HEK293T (cell line): ENCODE measurements at regions not wholly inside any gene's neighbourhood (a gene's known extent, or its start where the extent isn't known, plus 50 kb on each side); places are given as distances from the start of the nearest gene placed in this dataset.

Experiments used
- ARNT ChIP-seq: fragments of 450-650 bp; IDR thresholded peaks from 2 replicates; pipeline ENCODE4 v1.6.1; 2017; ENCODE audit warnings: mild to moderate bottlenecking
- BHLHE40 ChIP-seq: fragments of 450-650 bp; IDR thresholded peaks from 2 replicates; pipeline ENCODE4 v1.6.1; 2016; ENCODE audit warnings: mild to moderate bottlenecking, moderate library complexity, borderline replicate concordance
- CTBP1 ChIP-seq: fragments of 450-650 bp; IDR thresholded peaks from 2 replicates; pipeline ENCODE4 v1.6.1; 2016; ENCODE audit warnings: borderline replicate concordance
- ELF4 ChIP-seq: fragments of 450-650 bp; IDR thresholded peaks from 2 replicates; pipeline ENCODE4 v1.6.1; 2017; ENCODE audit warnings: antibody characterized with exemption
- FOXA1 ChIP-seq: fragments of 450-650 bp; IDR thresholded peaks from 2 replicates; pipeline ENCODE4 v1.6.1; 2016; ENCODE audit warnings: mild to moderate bottlenecking
- FOXM1 ChIP-seq: fragments of 450-650 bp; IDR thresholded peaks from 2 replicates; pipeline ENCODE4 v1.6.1; 2017; ENCODE audit warnings: mild to moderate bottlenecking, borderline replicate concordance
- HDGF ChIP-seq: fragments of 450-650 bp; IDR thresholded peaks from 2 replicates; pipeline ENCODE4 v1.6.1; 2017; ENCODE audit warnings: antibody characterized with exemption, borderline replicate concordance
- L3MBTL2 ChIP-seq: fragments of 450-650 bp; conservative IDR thresholded peaks from 2 replicates; pipeline ENCODE4 v1.6.1; 2016; ENCODE audit warnings: mild to moderate bottlenecking
- NFRKB ChIP-seq: fragments of 450-650 bp; IDR thresholded peaks from 2 replicates; pipeline ENCODE4 v1.6.1; 2016; ENCODE audit warnings: mild to moderate bottlenecking, moderate library complexity
- PKNOX1 ChIP-seq: fragments of 450-650 bp; IDR thresholded peaks from 2 replicates; pipeline ENCODE4 v1.6.1; 2016
- SP1 ChIP-seq: fragments of 450-650 bp; IDR thresholded peaks from 2 replicates; pipeline ENCODE4 v1.6.1; 2017
- ZNF384 ChIP-seq: fragments of 450-650 bp; IDR thresholded peaks from 2 replicates; pipeline ENCODE4 v1.6.1; 2016

- peak; percentile 41; the same call in 1 of the 2 replicates for TF ChIP-seq ZNF384
- TF ChIP-seq FOXM1, result no peak
- TF ChIP-seq HDGF, result no peak
- no peak for TF ChIP-seq ELF4
- no peak for TF ChIP-seq FOXA1
- no peak for TF ChIP-seq ARNT
- TF ChIP-seq PKNOX1, result no peak
- no peak for TF ChIP-seq BHLHE40
- TF ChIP-seq SP1, result no peak
- TF ChIP-seq CTBP1, result no peak
- TF ChIP-seq NFRKB, result no peak
- no peak for TF ChIP-seq L3MBTL2
These were observed 182.2 kb upstream of the GRIP1 start for GRCh38 chr12:66860752-66861750.
